ENCODE measurements at regions not wholly inside any gene's neighbourhood (a gene's known extent, or its start where the extent isn't known, plus 50 kb on each side); places are given as distances from the start of the nearest gene placed in this dataset.
"Not testable (repeated sequence)": the region's sequence is repeated elsewhere in the genome, so short reads cannot be mapped to it uniquely, and the experiment has no call there.

GRCh38 chr6:10343320-10343719 is 71.6 kb downstream of the TFAP2A start:
- no peak for DNase-seq

- no peak for DNase-seq
Measured at GRCh38 chr6:10341605-10342004, 73.3 kb downstream of the TFAP2A start.

GRCh38 chr6:10338151-10338550 is 76.7 kb downstream of the TFAP2A start:
- no peak for DNase-seq

- DNase-seq = not testable (repeated sequence)
Measured at GRCh38 chr6:10337376-10337775, 77.5 kb downstream of the TFAP2A start.

- no peak for DNase-seq
Measured at GRCh38 chr6:10332111-10332510, 82.8 kb downstream of the TFAP2A start.

- DNase-seq = no peak
Measured at GRCh38 chr6:10331334-10331968, 83.4 kb downstream of the TFAP2A start.

GRCh38 chr6:10330515-10330914 is 84.4 kb downstream of the TFAP2A start:
- no peak for DNase-seq

GRCh38 chr6:10323018-10323417 is 91.9 kb downstream of the TFAP2A start:
- DNase-seq = no peak

- no peak for DNase-seq
Measured at GRCh38 chr6:10320291-10320690, 94.6 kb downstream of the TFAP2A start.

GRCh38 chr6:10316373-10316721 is 98.5 kb downstream of the TFAP2A start:
- DNase-seq = no peak

GRCh38 chr6:10315658-10316372 is 99.1 kb downstream of the TFAP2A start:
- DNase-seq = no peak

- DNase-seq = no peak
Measured at GRCh38 chr6:10315034-10315433, 99.8 kb downstream of the TFAP2A start.

GRCh38 chr6:10314163-10314955 is 100.5 kb downstream of the TFAP2A start:
- no peak for DNase-seq

GRCh38 chr6:10313799-10314162 is 101.1 kb downstream of the TFAP2A start:
- DNase-seq = no peak

GRCh38 chr6:10312445-10312844 is 102.4 kb downstream of the TFAP2A start:
- DNase-seq = no peak

- DNase-seq = not testable (repeated sequence)
Measured at GRCh38 chr6:10311546-10312405, 103.1 kb downstream of the TFAP2A start.

GRCh38 chr6:10310826-10311225 is 104.0 kb downstream of the TFAP2A start:
- DNase-seq = peak; percentile 0

GRCh38 chr6:10310330-10310653 is 104.6 kb downstream of the TFAP2A start:
- DNase-seq = peak; percentile 2

- DNase-seq = peak; percentile 6
Measured at GRCh38 chr6:10309457-10310329, 105.2 kb downstream of the TFAP2A start.

GRCh38 chr6:10307476-10307875 is 107.4 kb downstream of the TFAP2A start:
- DNase-seq = no peak

GRCh38 chr6:10307028-10307427 is 107.8 kb downstream of the TFAP2A start:
- no peak for DNase-seq

GRCh38 chr6:10305790-10306415 is 109.0 kb downstream of the TFAP2A start:
- DNase-seq = no peak
